Hepatocyte (in vitro differentiated cells): ENCODE measurements at regions not wholly inside any gene's neighbourhood (a gene's known extent, or its start where the extent isn't known, plus 50 kb on each side); places are given as distances from the start of the nearest gene placed in this dataset.

Experiments used
- CTCF ChIP-seq: fragments of 200-600 bp; sonication (generic); IDR thresholded peaks from 2 replicates; pipeline ENCODE4 v1.5.1; 2016; ENCODE audit warnings: antibody characterized with exemption, mild to moderate bottlenecking; ENCODE audit not compliant: poor library complexity
- EZH2 ChIP-seq: fragments of 200-600 bp; sonication (generic); IDR thresholded peaks from 2 replicates; pipeline ENCODE4 v1.6.1; 2016; ENCODE audit warnings: antibody characterized with exemption, mild to moderate bottlenecking, borderline replicate concordance

GRCh38 chr2:64749446-64749845 is 95.7 kb upstream of the SERTAD2 start:
- TF ChIP-seq CTCF = no peak
- TF ChIP-seq EZH2 = no peak
